Activated CD8-positive, alpha-beta T cell treated with anti-CD3 and anti-CD28 coated beads for 36 hours (primary cell): ENCODE measurements at regions not wholly inside any gene's neighbourhood (a gene's known extent, or its start where the extent isn't known, plus 50 kb on each side); places are given as distances from the start of the nearest gene placed in this dataset.

Source experiments
- ATAC-seq: fragments of 200-7000 bp; cut with Tn5 transposase; one replicate; pipeline ENCODE4 v1.10.0; 2021; ENCODE audit warnings: mild to moderate bottlenecking, moderate library complexity
- CTCF ChIA-PET: fragments of 350-600 bp; sonication (Branson Sonifier 250); formaldehyde crosslinking; loops from one replicate; lab custom pipeline; 2021; ENCODE audit warnings: antibody characterized with exemption; lab: Charles Lee
- POLR2A ChIA-PET: fragments of 350-600 bp; sonication (Branson Sonifier 250); formaldehyde crosslinking; loops from one replicate; lab custom pipeline; 2021; ENCODE audit warnings: antibody characterized with exemption; lab: Charles Lee
- DNase-seq: peaks from one replicate; pipeline ENCODE4 v3.0.0-alpha.2; 2020
- H3K27ac Mint-ChIP-seq: one replicate; pipeline ENCODE4 v1.8.0; 2021; ENCODE audit warnings: mild to moderate bottlenecking, mixed read lengths
- H3K27me3 Mint-ChIP-seq: one replicate; pipeline ENCODE4 v1.8.0; 2021; ENCODE audit warnings: mixed read lengths
- H3K36me3 Mint-ChIP-seq: one replicate; pipeline ENCODE4 v1.8.0; 2021; ENCODE audit warnings: low read depth, mixed read lengths
- H3K4me1 Mint-ChIP-seq: one replicate; pipeline ENCODE4 v1.8.0; 2021; ENCODE audit warnings: low read depth, mixed read lengths
- H3K4me3 Mint-ChIP-seq: one replicate; pipeline ENCODE4 v1.8.0; 2021; ENCODE audit warnings: mild to moderate bottlenecking, moderate library complexity, mixed read lengths
- H3K9me3 Mint-ChIP-seq: one replicate; pipeline ENCODE4 v1.8.0; 2021; ENCODE audit warnings: mixed read lengths
- CTCF ChIP-seq: fragments of 200-600 bp; IDR thresholded peaks from one replicate; pipeline ENCODE4 v1.8.0; 2022; ENCODE audit warnings: antibody characterized with exemption, mild to moderate bottlenecking
- intact Hi-C: fragments of 100-400 bp; cut with micrococcal nuclease; formaldehyde crosslinking; loops from one replicate; pipeline ENCODE4 v1.10.0; 2022

GRCh38 chr3:118292841-118293240, 741.8 kb downstream of the IGSF11 start:
- H3K36me3 Mint-ChIP-seq: no peaks in the 10 kb centered on the region
- DNase-seq (no peak), ATAC-seq (no peak)
- H3K27ac Mint-ChIP-seq: no peak overlapping the region
- no peaks in the 10 kb centered on the region for H3K4me1 Mint-ChIP-seq
- POLR2A ChIA-PET: no interaction called here
- H3K27me3 Mint-ChIP-seq: no peaks in the 10 kb centered on the region
- no peak for TF ChIP-seq CTCF
- CTCF ChIA-PET: no interaction called here
- peaks cover 12% of the 10 kb centered on the region for H3K9me3 Mint-ChIP-seq
- H3K4me3 Mint-ChIP-seq: no peak overlapping the region
- intact Hi-C loops: no loop called here

GRCh38 chr3:118298133-118298532, 736.5 kb downstream of the IGSF11 start:
- ChIA-PET POLR2A (no interaction called here), CTCF (no interaction called here)
- Mint-ChIP-seq H3K4me1 (no peaks in the 10 kb centered on the region), H3K27ac (no peak overlapping the region), H3K9me3 (peaks cover 2% of the 10 kb centered on the region), H3K27me3 (no peaks in the 10 kb centered on the region), H3K36me3 (no peaks in the 10 kb centered on the region), H3K4me3 (no peak overlapping the region)
- no peak for ATAC-seq
- intact Hi-C loops: no loop called here
- no peak for DNase-seq
- no peak for TF ChIP-seq CTCF

GRCh38 chr3:118304557-118304956, 730.1 kb downstream of the IGSF11 start:
- no peak overlapping the region for H3K27ac Mint-ChIP-seq
- H3K27me3 Mint-ChIP-seq: no peaks in the 10 kb centered on the region
- no peak for ATAC-seq
- DNase-seq: no peak
- intact Hi-C loops: no loop called here
- H3K4me1 Mint-ChIP-seq: no peaks in the 10 kb centered on the region
- no peak for TF ChIP-seq CTCF
- ChIA-PET CTCF (no interaction called here), POLR2A (no interaction called here)
- H3K9me3 Mint-ChIP-seq: peaks cover 2% of the 10 kb centered on the region
- no peak overlapping the region for H3K4me3 Mint-ChIP-seq
- no peaks in the 10 kb centered on the region for H3K36me3 Mint-ChIP-seq

- Mint-ChIP-seq H3K4me3 (no peak overlapping the region), H3K4me1 (no peaks in the 10 kb centered on the region), H3K27ac (no peak overlapping the region), H3K36me3 (no peaks in the 10 kb centered on the region), H3K27me3 (no peaks in the 10 kb centered on the region), H3K9me3 (peaks cover 20% of the 10 kb centered on the region)
- ATAC-seq: no peak
- ChIA-PET POLR2A (no interaction called here), CTCF (no interaction called here)
- intact Hi-C loops: no loop called here
- no peak for TF ChIP-seq CTCF
- DNase-seq: no peak
These were observed 701.9 kb downstream of the IGSF11 start for GRCh38 chr3:118332699-118333098.

GRCh38 chr3:118337649-118338048, 697.0 kb downstream of the IGSF11 start:
- Mint-ChIP-seq H3K4me1 (no peaks in the 10 kb centered on the region), H3K27ac (no peak overlapping the region), H3K4me3 (no peak overlapping the region), H3K27me3 (no peaks in the 10 kb centered on the region), H3K9me3 (peaks cover 7% of the 10 kb centered on the region), H3K36me3 (no peaks in the 10 kb centered on the region)
- TF ChIP-seq CTCF: no peak
- ChIA-PET CTCF (no interaction called here), POLR2A (no interaction called here)
- intact Hi-C loops: no loop called here
- DNase-seq (no peak), ATAC-seq (no peak)
